K562 (cell line): ENCODE measurements at regions not wholly inside any gene's neighbourhood (a gene's known extent, or its start where the extent isn't known, plus 50 kb on each side); places are given as distances from the start of the nearest gene placed in this dataset.
A peak's percentile ranks its signal among the peaks of the same experiment; 100 is the strongest.

Experiments
- BRF2 ChIP-seq: IDR thresholded peaks from 3 replicates; pipeline ENCODE4 v1.6.1; 2011; ENCODE audit warnings: borderline replicate concordance, mild to moderate bottlenecking; ENCODE audit not compliant: insufficient read length, insufficient read depth
- CBX3 ChIP-seq, 2 experiments: IDR thresholded peaks; 1 replicate in 1 of 2; 2 replicates in 1 of 2; pipeline ENCODE4 v1.6.1; 2012; ENCODE audit warnings: inconsistent platforms in 2 of 2, low read length in 2 of 2, borderline replicate concordance in 1 of 2, control low read depth in 1 of 2
- COPS2 ChIP-seq: fragments of 450-650 bp; conservative IDR thresholded peaks from 2 replicates; pipeline ENCODE4 v1.6.1; 2016; ENCODE audit warnings: mild to moderate bottlenecking, moderate library complexity
- CTCFL ChIP-seq: IDR thresholded peaks from 2 replicates; pipeline ENCODE4 v1.6.1; 2011; ENCODE audit warnings: borderline replicate concordance, low read depth, mild to moderate bottlenecking, moderate library complexity, low read length; ENCODE audit not compliant: insufficient read depth, poor library complexity, severe bottlenecking
- E2F6 ChIP-seq, 2 experiments: IDR thresholded peaks; 2 replicates each; pipeline ENCODE4 v1.6.1; 2011; ENCODE audit warnings: borderline replicate concordance in 1 of 2, control low read depth in 1 of 2, low read depth in 1 of 2, low read length in 1 of 2, mild to moderate bottlenecking in 1 of 2, mixed read lengths in 1 of 2, moderate library complexity in 1 of 2; ENCODE audit not compliant: insufficient read depth in 1 of 2, insufficient read length in 1 of 2, poor library complexity in 1 of 2, severe bottlenecking in 1 of 2; ENCODE audit errors: extremely low read depth in 1 of 2
- GTF2B ChIP-seq: IDR thresholded peaks from 2 replicates; pipeline ENCODE4 v1.6.1; 2011; ENCODE audit not compliant: insufficient read length; ENCODE audit errors: extremely low read depth
- MEIS2 ChIP-seq: fragments of 450-650 bp; IDR thresholded peaks from 2 replicates; pipeline ENCODE4 v1.6.1; 2014; ENCODE audit warnings: mild to moderate bottlenecking; ENCODE audit not compliant: partially characterized antibody
- MTA1 ChIP-seq: fragments of 450-650 bp; IDR thresholded peaks from 2 replicates; pipeline ENCODE4 v1.6.1; 2017; ENCODE audit warnings: borderline replicate concordance
- MXD1 ChIP-seq: fragments of 250-450 bp; sonication (Bioruptor Pico); IDR thresholded peaks from 2 replicates; pipeline ENCODE4 v1.8.0; 2021; ENCODE audit warnings: borderline replicate concordance, mild to moderate bottlenecking, moderate library complexity; ENCODE audit not compliant: poor library complexity, severe bottlenecking
- NCOR1 ChIP-seq: fragments of 450-650 bp; IDR thresholded peaks from 2 replicates; pipeline ENCODE4 v1.6.1; 2016; ENCODE audit warnings: mild to moderate bottlenecking, moderate library complexity
- RFX1 ChIP-seq: fragments of 450-650 bp; IDR thresholded peaks from 2 replicates; pipeline ENCODE4 v1.6.1; 2016; ENCODE audit warnings: mild to moderate bottlenecking, moderate library complexity
- TFAM ChIP-seq: fragments of 250-450 bp; sonication (Bioruptor Pico); conservative IDR thresholded peaks from 2 replicates; pipeline ENCODE4 v1.5.0; 2021; ENCODE audit warnings: mild to moderate bottlenecking, moderate library complexity
- TRIM24 ChIP-seq, 2 experiments: fragments of 450-650 bp; IDR thresholded peaks; 2 replicates each; pipeline ENCODE4 v1.6.1; 2016
- TRIM28 ChIP-seq: fragments of 450-650 bp; IDR thresholded peaks from 2 replicates; pipeline ENCODE4 v1.6.1; 2017
- ZBTB2 ChIP-seq: fragments of 450-650 bp; IDR thresholded peaks from 2 replicates; pipeline ENCODE4 v1.6.1; 2016; ENCODE audit warnings: antibody characterized with exemption
- ZNF124 ChIP-seq: sonication (generic); formaldehyde crosslinking; IDR thresholded peaks from 2 replicates; pipeline ENCODE4 v1.8.1; 2022; ENCODE audit warnings: missing genetic modification reagents
- ZNF717 ChIP-seq: fragments of 250-450 bp; sonication (Bioruptor Pico); IDR thresholded peaks from 2 replicates; pipeline ENCODE4 v1.5.0; 2021
- ZNF79 ChIP-seq: fragments of 250-450 bp; sonication (Bioruptor Pico); IDR thresholded peaks from 2 replicates; pipeline ENCODE4 v1.4.0; 2020; ENCODE audit warnings: low read depth, mild to moderate bottlenecking, moderate library complexity

GRCh38 chr7:7108931-7109330 lies 73.4 kb upstream of the C1GALT1 start (continued):
- TF ChIP-seq CTCFL: no peak
- TF ChIP-seq GTF2B: no peak
- no peak for TF ChIP-seq E2F6 (IDR thresholded peaks at IDR 0.05; ENCODE audit: borderline replicate concordance in 1 of 2, extremely low read depth in 1 of 2, insufficient read depth in 1 of 2, insufficient read length in 1 of 2, low read depth in 1 of 2, low read length in 1 of 2, poor library complexity in 1 of 2, severe bottlenecking in 1 of 2)
- TF ChIP-seq ZBTB2: no peak
- no peak for TF ChIP-seq ZNF717
- TF ChIP-seq MEIS2: no peak
- peak in 1 of 2 experiments; percentile 86; a peak in 2 of 3 replicates for TF ChIP-seq CBX3 (IDR thresholded peaks at IDR 0.05; ENCODE audit: borderline replicate concordance in 1 of 2, low read length in 2 of 2)
- TF ChIP-seq BRF2: no peak
- TF ChIP-seq RFX1: no peak
- TF ChIP-seq ZNF79 (CRISPR knock-in tag): no peak
- TF ChIP-seq COPS2: no peak
- no peak for TF ChIP-seq NCOR1
- TF ChIP-seq TFAM (CRISPR knock-in tag): no peak
- peak in 1 of 2 experiments; percentile 29; a peak in 1 of 4 replicates for TF ChIP-seq TRIM24 (IDR thresholded peaks at IDR 0.05)
- no peak for TF ChIP-seq MTA1
- TF ChIP-seq TRIM28: peak; percentile 41; the same call in 1 of the 2 replicates
- no peak for TF ChIP-seq ZNF124 (CRISPR knock-in tag)
- no peak for TF ChIP-seq MXD1
